ENCODE measurements at regions not wholly inside any gene's neighbourhood (a gene's known extent, or its start where the extent isn't known, plus 50 kb on each side); places are given as distances from the start of the nearest gene placed in this dataset.

GRCh38 chr7:54838175-54838910 is 79.3 kb upstream of the SEC61G start:
- H3K27me3 ChIP-seq (replicated peaks in 1 of 7), result no peaks in the 10 kb centered on the region
- H3K36me3 ChIP-seq, result no peaks in the 10 kb centered on the region
- no peak overlapping the region for H3K27ac ChIP-seq
- no peaks in the 10 kb centered on the region for H3K9me3 ChIP-seq
- TF ChIP-seq POLR2AphosphoS5 (IDR thresholded peaks at IDR 0.05) (no peak), POLR2A (IDR thresholded peaks at IDR 0.05) (no peak), CTCF (IDR thresholded peaks at IDR 0.05 in 8 of 11, conservative IDR thresholded peaks at IDR 0.05 in 3 of 11) (no peak)
- peaks cover 0 to 19% (median 0%) of the 10 kb centered on the region in 6 donors for H3K4me1 ChIP-seq
- 74 to 96% (median 88%) methylated on average over 6 of the region's 6 CpGs for WGBS, 5 donors
- no peak overlapping the region for H3K4me3 ChIP-seq
- DNase-seq, result no peak
- intact Hi-C loops (cut with DNase I; ENCODE audit: low total_unique reads), result no loop called here

GRCh38 chr7:54839575-54840213 is 80.7 kb upstream of the SEC61G start:
- intact Hi-C loops (cut with DNase I; ENCODE audit: low total_unique reads), result loop anchor here (10.0 kb wide), 1 partner anchor 415 kb away; no protein-coding TSS in a partner anchor
- Histone ChIP-seq H3K9me3 (no peaks in the 10 kb centered on the region), H3K27me3 (replicated peaks in 1 of 7) (no peaks in the 10 kb centered on the region), H3K27ac (no peak overlapping the region), H3K4me1 (peaks cover 0 to 19% (median 0%) of the 10 kb centered on the region in 6 donors), H3K36me3 (no peaks in the 10 kb centered on the region), H3K4me3 (no peak overlapping the region)
- peak; percentile 80 for DNase-seq
- TF ChIP-seq CTCF (IDR thresholded peaks at IDR 0.05 in 8 of 11, conservative IDR thresholded peaks at IDR 0.05 in 3 of 11) (peak; percentile 11 to 72 (median 61)), POLR2AphosphoS5 (IDR thresholded peaks at IDR 0.05) (peak; percentile 23 to 62 (median 43)), POLR2A (IDR thresholded peaks at IDR 0.05) (no peak)
- 59 to 72% (median 64%) methylated on average over 8 to 9 of the region's 9 CpGs for WGBS, 5 donors

DNA sequence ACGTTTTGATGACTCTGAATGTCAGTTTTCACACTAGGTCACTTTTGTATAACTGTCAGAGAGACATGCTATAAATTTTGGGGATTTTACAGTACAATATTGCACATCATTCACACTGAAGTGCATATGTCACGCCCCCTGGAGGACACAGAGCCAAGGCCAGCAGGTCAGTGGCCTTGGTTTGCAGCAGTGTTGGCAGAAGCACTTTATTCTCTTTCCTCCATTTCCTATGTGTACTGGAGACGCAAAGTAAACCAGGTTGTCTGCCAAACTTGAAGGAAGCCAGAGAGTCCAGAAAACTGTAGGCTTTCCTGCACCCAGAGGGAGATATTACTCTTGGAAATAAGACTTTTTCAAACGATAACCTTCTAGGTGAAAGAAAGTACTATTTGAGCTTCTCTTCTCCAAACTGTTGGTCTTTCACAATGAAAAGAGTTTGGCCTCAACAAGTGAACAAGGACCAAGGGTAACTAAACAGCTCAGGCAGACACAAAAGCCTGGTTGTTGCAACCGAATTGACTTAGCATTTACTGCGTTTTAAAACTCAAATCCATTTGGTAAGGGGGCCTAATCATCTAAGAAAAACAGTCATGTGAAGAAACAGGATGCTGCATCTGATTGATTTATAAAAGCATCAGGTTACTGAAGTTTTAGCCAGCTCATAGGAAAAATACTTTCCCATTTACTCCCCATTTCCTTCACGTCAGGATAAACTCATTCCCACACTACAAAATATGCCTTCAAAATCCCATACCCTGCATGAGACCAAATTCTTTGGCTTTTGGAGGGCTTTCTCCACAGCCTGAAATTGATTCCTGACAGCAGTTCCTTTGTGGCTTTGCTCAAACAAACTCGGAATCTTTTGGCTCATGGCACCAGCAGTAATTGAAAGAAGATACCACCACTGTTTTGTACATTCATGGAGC is 83.0 kb upstream of the SEC61G start:
- intact Hi-C loops (cut with DNase I; ENCODE audit: low total_unique reads), result loop anchor here (10.0 kb wide), 1 partner anchor 413 kb away; no protein-coding TSS in a partner anchor
- H3K27ac ChIP-seq, result peak overlapping the region in 2 of 8 donors; percentile 28 to 58
- 43 to 51% (median 47%) methylated on average over 8 of the region's 8 CpGs for WGBS, 5 donors
- H3K4me3 ChIP-seq, result no peak overlapping the region
- H3K4me1 ChIP-seq, result peaks cover 0 to 19% (median 0%) of the 10 kb centered on the region in 6 donors
- no peaks in the 10 kb centered on the region for H3K27me3 ChIP-seq (replicated peaks in 1 of 7)
- DNase-seq, result no peak
- no peaks in the 10 kb centered on the region for H3K36me3 ChIP-seq
- H3K9me3 ChIP-seq, result no peaks in the 10 kb centered on the region
- TF ChIP-seq POLR2A (IDR thresholded peaks at IDR 0.05), result no peak
- TF ChIP-seq CTCF (IDR thresholded peaks at IDR 0.05 in 8 of 11, conservative IDR thresholded peaks at IDR 0.05 in 3 of 11), result peak in 7 of 11 experiments; percentile 9 to 43 (median 27)
- peak in 2 of 3 donors; percentile 20 to 31 for TF ChIP-seq POLR2AphosphoS5 (IDR thresholded peaks at IDR 0.05)
